Osteocyte (in vitro differentiated cells): ENCODE measurements at regions not wholly inside any gene's neighbourhood (a gene's known extent, or its start where the extent isn't known, plus 50 kb on each side); places are given as distances from the start of the nearest gene placed in this dataset.
A peak's percentile ranks its signal among the peaks of the same experiment; 100 is the strongest.

Experiments used
- DNase-seq: peaks from one replicate; pipeline ENCODE4 v3.0.0; 2021; ENCODE audit warnings: mixed read lengths; ENCODE audit not compliant: unreplicated experiment; ENCODE audit errors: extremely low spot score
- H3K27ac Mint-ChIP-seq: one replicate; pipeline ENCODE4 v1.8.0; 2021; ENCODE audit warnings: mild to moderate bottlenecking, mixed read lengths; ENCODE audit not compliant: unreplicated experiment
- H3K27me3 Mint-ChIP-seq: one replicate; pipeline ENCODE4 v1.8.0; 2021; ENCODE audit warnings: mixed read lengths; ENCODE audit not compliant: unreplicated experiment
- H3K36me3 Mint-ChIP-seq: one replicate; pipeline ENCODE4 v1.8.0; 2021; ENCODE audit warnings: mixed read lengths; ENCODE audit not compliant: unreplicated experiment
- H3K4me1 Mint-ChIP-seq: one replicate; pipeline ENCODE4 v1.8.0; 2021; ENCODE audit warnings: mixed read lengths; ENCODE audit not compliant: unreplicated experiment
- H3K4me3 Mint-ChIP-seq: one replicate; pipeline ENCODE4 v1.8.0; 2021; ENCODE audit warnings: mild to moderate bottlenecking, moderate library complexity, mixed read lengths; ENCODE audit not compliant: unreplicated experiment
- H3K9me3 Mint-ChIP-seq: one replicate; pipeline ENCODE4 v1.8.0; 2021; ENCODE audit warnings: mixed read lengths; ENCODE audit not compliant: unreplicated experiment
- TF ChIP-seq, protein P1 (sequence below): fragments of 200-600 bp; sonication (generic); IDR thresholded peaks from 2 replicates; pipeline ENCODE4 v1.5.0; 2021; ENCODE audit warnings: antibody characterized with exemption, mild to moderate bottlenecking, moderate library complexity

DNA sequence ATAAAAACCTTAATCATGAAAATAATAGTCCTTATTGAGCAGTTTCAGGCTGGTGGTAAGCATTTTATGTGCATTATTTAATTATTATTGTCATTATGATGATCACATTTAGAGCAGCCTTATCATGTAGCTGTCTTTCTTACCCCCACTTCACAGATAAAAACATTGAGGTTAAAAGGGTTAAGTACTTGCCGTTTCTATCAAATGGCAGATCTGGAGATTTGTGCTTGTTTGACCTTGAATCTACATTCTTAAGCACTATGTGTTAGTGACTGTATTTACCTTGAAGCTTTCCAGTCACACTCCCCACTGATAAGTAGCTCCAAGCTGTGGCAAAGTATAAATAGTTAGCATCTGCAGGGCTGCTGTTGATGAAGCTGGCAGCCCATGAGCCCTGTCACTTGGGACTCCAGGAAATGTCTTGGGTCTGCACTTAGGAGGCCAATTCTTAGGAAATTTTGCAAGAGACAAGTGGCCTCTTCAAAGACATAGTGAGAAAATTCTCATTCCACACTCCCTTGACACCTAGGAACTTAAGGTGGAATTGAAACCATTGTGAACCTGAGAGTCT, 116.8 kb upstream of the AGR3 start:
- no peaks in the 10 kb centered on the region for H3K27me3 Mint-ChIP-seq
- peaks cover 20% of the 10 kb centered on the region for H3K9me3 Mint-ChIP-seq
- DNase-seq: no peak
- no peak overlapping the region for H3K27ac Mint-ChIP-seq
- H3K4me3 Mint-ChIP-seq: no peak overlapping the region
- H3K36me3 Mint-ChIP-seq: peaks cover 28% of the 10 kb centered on the region
- TF ChIP-seq, protein P1, sequence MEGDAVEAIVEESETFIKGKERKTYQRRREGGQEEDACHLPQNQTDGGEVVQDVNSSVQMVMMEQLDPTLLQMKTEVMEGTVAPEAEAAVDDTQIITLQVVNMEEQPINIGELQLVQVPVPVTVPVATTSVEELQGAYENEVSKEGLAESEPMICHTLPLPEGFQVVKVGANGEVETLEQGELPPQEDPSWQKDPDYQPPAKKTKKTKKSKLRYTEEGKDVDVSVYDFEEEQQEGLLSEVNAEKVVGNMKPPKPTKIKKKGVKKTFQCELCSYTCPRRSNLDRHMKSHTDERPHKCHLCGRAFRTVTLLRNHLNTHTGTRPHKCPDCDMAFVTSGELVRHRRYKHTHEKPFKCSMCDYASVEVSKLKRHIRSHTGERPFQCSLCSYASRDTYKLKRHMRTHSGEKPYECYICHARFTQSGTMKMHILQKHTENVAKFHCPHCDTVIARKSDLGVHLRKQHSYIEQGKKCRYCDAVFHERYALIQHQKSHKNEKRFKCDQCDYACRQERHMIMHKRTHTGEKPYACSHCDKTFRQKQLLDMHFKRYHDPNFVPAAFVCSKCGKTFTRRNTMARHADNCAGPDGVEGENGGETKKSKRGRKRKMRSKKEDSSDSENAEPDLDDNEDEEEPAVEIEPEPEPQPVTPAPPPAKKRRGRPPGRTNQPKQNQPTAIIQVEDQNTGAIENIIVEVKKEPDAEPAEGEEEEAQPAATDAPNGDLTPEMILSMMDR: no peak
- H3K4me1 Mint-ChIP-seq: peaks cover 17% of the 10 kb centered on the region

DNA sequence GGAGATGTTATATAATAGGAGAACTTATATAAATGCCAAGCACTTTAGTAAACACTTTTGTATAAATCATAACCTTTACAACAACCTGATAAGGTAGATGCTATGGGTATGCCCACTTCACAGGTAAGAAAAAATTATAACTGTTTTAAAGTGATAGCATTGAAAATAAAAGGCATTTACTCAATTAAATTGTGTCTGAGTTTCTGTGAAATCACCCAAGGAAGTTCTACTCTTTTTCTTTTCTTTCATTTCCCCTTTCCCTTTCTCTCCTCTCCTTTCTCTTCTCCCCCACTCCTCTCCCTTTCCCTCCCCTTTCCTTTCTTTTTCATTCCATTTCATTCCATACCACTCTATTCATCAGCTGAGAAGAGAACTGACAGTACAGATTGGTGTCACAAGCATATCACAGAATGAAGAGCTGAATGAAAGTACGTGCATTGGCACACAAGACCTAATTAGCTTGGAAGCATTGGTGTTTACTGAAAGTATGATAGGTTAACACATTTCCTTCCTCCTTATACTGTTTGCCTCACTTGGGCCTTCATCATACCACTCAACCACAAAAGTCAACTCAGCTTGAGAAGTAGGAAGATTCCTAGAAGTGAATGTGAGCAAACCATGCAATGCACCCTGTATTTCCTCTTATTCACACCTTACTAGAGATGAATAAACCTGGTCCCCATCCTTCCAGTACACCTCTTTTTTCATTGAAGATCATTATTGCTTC, 117.9 kb upstream of the AGR3 start:
- no peak overlapping the region for H3K4me3 Mint-ChIP-seq
- H3K27me3 Mint-ChIP-seq: no peaks in the 10 kb centered on the region
- peaks cover 13% of the 10 kb centered on the region for H3K4me1 Mint-ChIP-seq
- TF ChIP-seq, protein P1: no peak
- peaks cover 20% of the 10 kb centered on the region for H3K9me3 Mint-ChIP-seq
- DNase-seq: no peak
- H3K36me3 Mint-ChIP-seq: peaks cover 29% of the 10 kb centered on the region
- no peak overlapping the region for H3K27ac Mint-ChIP-seq

GRCh38 chr7:17005271-17005670, 123.5 kb upstream of the AGR3 start:
- no peaks in the 10 kb centered on the region for H3K27me3 Mint-ChIP-seq
- no peak overlapping the region for H3K4me3 Mint-ChIP-seq
- H3K4me1 Mint-ChIP-seq: peaks cover 36% of the 10 kb centered on the region
- H3K27ac Mint-ChIP-seq: no peak overlapping the region
- peaks cover 5% of the 10 kb centered on the region for H3K36me3 Mint-ChIP-seq
- no peak for DNase-seq
- peaks cover 5% of the 10 kb centered on the region for H3K9me3 Mint-ChIP-seq
- TF ChIP-seq, protein P1: no peak

DNA sequence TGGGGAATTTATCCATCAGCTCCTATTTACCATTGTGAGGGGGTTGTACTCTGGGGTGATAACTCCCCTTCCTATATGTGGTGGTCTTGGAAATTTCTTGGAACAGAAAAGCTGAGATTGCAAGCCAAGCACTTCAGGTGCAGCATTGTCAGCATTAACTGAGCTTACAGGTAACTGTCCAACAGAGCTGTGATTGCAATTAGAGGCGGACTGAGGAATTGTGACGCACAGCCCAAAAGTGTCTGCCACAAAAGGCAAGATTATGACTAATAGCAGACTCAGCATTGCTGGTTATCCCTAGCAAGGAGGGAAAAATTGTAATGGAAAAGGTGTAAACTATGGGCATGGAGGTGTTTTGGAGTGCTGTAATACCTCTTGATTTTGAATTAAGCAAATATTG, 126.1 kb upstream of the AGR3 start:
- no peak overlapping the region for H3K4me3 Mint-ChIP-seq
- TF ChIP-seq, protein P1: no peak
- peaks cover 5% of the 10 kb centered on the region for H3K9me3 Mint-ChIP-seq
- no peak for DNase-seq
- H3K27me3 Mint-ChIP-seq: no peaks in the 10 kb centered on the region
- no peak overlapping the region for H3K27ac Mint-ChIP-seq
- peaks cover 45% of the 10 kb centered on the region for H3K4me1 Mint-ChIP-seq
- peaks cover 5% of the 10 kb centered on the region for H3K36me3 Mint-ChIP-seq

DNA sequence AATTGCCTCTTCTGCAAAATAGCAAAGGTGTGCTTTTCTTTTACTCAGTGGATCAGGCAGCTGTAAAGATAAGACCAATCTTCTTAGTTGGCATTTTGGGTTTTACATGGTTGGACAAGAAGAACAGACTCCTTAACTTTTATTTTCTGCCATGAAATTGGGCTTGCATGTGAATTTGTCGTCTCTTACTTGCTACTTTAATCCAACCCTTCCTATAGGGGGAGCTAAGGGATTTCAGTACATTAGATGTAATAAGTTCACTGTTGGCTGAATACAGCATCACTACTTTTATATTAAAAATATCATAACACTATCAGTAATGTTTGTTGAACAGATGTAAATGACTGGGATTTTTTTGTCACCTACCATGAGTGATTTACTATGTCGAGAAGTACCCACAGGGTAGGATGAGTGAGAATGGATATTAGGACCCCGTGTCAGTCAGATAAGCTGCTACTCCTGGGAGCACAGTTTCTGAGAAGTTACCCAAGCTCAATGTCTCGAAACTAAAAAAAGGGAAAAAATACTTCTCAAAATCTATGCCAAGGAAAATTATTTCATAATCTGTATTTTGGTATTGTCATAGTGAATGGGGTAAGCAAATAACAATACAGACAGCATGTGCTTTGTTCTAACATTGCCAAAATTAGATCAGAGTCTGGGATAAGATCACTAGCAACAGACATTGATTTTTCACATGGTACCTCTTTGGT, 127.4 kb upstream of the AGR3 start:
- TF ChIP-seq, protein P1: peak; percentile 28
- Mint-ChIP-seq H3K9me3 (no peaks in the 10 kb centered on the region), H3K36me3 (peaks cover 2% of the 10 kb centered on the region), H3K27me3 (no peaks in the 10 kb centered on the region), H3K4me1 (peaks cover 43% of the 10 kb centered on the region), H3K27ac (peak overlapping the region; percentile 81), H3K4me3 (no peak overlapping the region)
- DNase-seq: no peak
